GM12873 (cell line): ENCODE measurements at regions not wholly inside any gene's neighbourhood (a gene's known extent, or its start where the extent isn't known, plus 50 kb on each side); places are given as distances from the start of the nearest gene placed in this dataset.

Experiments used
- TF ChIP-seq, protein P1 (sequence below): IDR thresholded peaks from 2 replicates; pipeline ENCODE4 v1.5.1; 2012; ENCODE audit warnings: low read depth, mild to moderate bottlenecking, moderate library complexity, low read length, control low read depth; ENCODE audit not compliant: insufficient read depth; ENCODE audit errors: missing control alignments

GRCh38 chr5:118752969-118753368 is 235.4 kb downstream of the DTWD2 start:
- TF ChIP-seq, protein P1, sequence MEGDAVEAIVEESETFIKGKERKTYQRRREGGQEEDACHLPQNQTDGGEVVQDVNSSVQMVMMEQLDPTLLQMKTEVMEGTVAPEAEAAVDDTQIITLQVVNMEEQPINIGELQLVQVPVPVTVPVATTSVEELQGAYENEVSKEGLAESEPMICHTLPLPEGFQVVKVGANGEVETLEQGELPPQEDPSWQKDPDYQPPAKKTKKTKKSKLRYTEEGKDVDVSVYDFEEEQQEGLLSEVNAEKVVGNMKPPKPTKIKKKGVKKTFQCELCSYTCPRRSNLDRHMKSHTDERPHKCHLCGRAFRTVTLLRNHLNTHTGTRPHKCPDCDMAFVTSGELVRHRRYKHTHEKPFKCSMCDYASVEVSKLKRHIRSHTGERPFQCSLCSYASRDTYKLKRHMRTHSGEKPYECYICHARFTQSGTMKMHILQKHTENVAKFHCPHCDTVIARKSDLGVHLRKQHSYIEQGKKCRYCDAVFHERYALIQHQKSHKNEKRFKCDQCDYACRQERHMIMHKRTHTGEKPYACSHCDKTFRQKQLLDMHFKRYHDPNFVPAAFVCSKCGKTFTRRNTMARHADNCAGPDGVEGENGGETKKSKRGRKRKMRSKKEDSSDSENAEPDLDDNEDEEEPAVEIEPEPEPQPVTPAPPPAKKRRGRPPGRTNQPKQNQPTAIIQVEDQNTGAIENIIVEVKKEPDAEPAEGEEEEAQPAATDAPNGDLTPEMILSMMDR: no peak

GRCh38 chr5:118736396-118736795 is 252.0 kb downstream of the DTWD2 start:
- TF ChIP-seq, protein P1: no peak

DNA sequence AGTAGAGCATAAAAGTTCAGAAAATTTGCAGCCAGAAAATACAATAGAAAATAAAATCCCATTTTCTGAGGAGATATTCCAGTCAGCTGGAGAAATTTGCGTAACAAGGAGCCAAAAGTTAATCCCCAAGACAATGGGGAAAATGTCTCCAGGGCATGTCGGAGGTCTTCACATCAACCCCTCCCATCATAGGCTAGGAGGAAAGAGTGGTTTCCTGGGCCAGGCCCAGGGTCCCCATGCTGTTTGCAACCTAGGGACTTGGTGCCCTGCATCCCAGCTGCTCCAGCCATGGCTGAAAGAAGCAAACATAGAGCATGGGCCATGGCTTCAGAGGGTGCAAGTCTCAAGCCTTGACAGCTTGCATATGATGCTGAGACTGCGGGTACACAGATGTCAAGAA is 255.0 kb downstream of the DTWD2 start:
- TF ChIP-seq, protein P1: no peak

DNA sequence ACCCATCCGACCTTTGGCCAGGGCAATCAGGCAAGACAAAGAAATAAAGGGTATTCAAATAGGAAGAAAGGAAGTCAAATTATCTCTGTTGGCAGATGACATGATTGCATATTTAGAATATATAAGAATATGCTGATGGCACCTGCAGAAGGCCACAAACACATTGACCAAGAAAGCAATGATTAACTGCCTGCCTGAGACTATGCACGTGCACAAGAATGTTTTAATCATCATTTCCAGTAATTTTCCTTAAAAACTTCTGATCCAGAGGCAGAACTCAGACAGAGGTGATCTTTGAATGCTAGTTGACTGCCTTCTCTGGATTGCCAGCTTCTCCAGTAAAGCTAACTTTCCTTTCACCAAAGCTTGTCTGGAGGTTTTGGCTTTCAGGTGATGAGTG is 260.2 kb downstream of the DTWD2 start:
- TF ChIP-seq, protein P1: no peak

- TF ChIP-seq, protein P1: no peak
Observed at GRCh38 chr5:118726891-118727290, 261.5 kb downstream of the DTWD2 start.

DNA sequence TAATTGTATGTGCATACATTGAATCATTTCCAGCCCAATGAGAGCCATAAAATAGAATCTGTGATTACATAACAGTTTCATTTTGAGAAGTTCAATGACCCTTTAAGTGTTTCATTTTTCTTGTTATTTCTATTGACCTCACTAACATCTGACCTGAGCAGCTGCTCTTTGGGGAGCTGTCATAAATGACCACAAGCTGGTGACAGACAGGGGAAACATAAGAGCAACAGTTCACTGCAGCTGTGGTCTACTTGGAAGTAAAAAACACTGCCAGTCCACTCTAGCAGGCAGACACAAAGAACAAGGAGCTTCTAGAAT is 265.4 kb downstream of the DTWD2 start:
- TF ChIP-seq, protein P1: no peak

DNA sequence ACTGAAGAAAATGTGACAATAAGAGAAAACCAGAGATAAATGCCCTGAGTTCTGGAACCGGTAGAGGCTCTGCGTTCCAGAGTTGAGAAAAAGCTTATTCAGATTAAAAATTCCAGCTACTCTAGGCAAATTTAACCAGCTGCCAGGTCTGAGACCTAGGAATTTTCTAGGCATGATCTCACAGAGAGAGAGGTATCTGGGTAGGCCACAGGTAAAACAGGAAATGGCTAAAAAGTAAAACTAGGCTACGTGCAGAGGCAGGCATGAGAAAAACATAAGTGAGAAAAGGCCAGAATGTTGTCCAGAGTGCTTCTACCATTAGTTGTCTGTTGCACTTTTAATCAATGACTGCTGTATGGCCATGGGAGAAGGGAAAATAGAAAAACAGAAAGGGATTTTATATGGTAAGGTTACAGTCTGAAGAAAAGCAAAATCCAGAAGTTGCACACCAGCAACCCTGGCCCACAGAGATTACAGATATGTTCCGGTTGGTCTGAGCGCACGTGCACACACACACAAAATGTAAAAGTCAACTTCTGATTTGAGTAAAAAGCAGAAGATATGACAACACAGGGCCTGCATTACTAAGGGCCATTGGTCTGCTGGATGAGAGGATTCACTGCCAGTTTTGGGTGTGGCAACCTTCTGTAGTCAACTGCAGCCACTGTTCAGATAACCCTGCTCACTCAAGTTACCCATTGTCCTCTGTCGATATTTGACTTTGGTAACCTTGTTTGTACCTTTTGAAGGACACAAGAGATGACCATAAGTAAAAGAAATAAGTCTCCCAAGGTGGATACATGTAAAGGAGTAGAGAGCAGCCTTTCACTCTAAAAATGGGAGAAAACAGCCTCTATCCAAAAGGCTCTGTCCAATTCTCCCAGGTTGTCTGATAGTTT is 266.0 kb downstream of the DTWD2 start:
- TF ChIP-seq, protein P1: no peak
